HepG2 (cell line): ENCODE measurements at regions not wholly inside any gene's neighbourhood (a gene's known extent, or its start where the extent isn't known, plus 50 kb on each side); places are given as distances from the start of the nearest gene placed in this dataset.

Experiments
- ATAC-seq: fragments of 200-7000 bp; cut with Tn5 transposase; 3 replicates; pipeline ENCODE4 v1.9.1; 2020; ENCODE audit warnings: mild to moderate bottlenecking, moderate library complexity
- BruUV-seq: library from RNA; stranded (reverse); fragments of 400-500 nt; replicated peaks from 2 replicates; lab custom pipeline; 2021; lab: Mats Ljungman, UMichigan
- CTCF ChIA-PET: fragments of 300-600 bp; formaldehyde crosslinking; extraction: SDS; loops from one replicate; lab custom pipeline; 2021; ENCODE audit warnings: low total read pairs, inconsistent platforms, low intra/inter-chr PET ratio; lab: Yijun Ruan, JAX
- POLR2A ChIA-PET: fragments of 350-600 bp; sonication (Branson Sonifier 250); formaldehyde crosslinking; loops from one replicate; lab custom pipeline; 2020; ENCODE audit warnings: antibody characterized with exemption, inconsistent platforms; lab: Yijun Ruan, JAX
- DNase-seq: peaks from one replicate; pipeline ENCODE4 v3.0.0-alpha.2; 2015; ENCODE audit warnings: low spot score
- FAIRE-seq: peaks from 3 replicates; lab custom pipeline; 2011; peaks lifted over from hg19 to GRCh38; lab: Jason Lieb, UNC
- H2AFZ ChIP-seq: one replicate; pipeline ENCODE4 v1.6.1; 2011; ENCODE audit warnings: low read length, inconsistent platforms
- H3K27ac ChIP-seq: fragments of 300-600 bp; 3 replicates; pipeline ENCODE4 v1.8.0; 2011; ENCODE audit warnings: mixed run types, mild to moderate bottlenecking, mixed read lengths, low read length, inconsistent platforms; ENCODE audit not compliant: insufficient read depth; ENCODE audit errors: extremely low read length
- H3K27me3 ChIP-seq, 2 experiments: fragments of 200-600 bp in 1 of 2; 2 replicates in 1 of 2; 3 replicates in 1 of 2; pipeline versions ENCODE4 v1.6.0 to v1.8.0; 2011; ENCODE audit warnings: low read length in 2 of 2, mild to moderate bottlenecking in 2 of 2, moderate library complexity in 2 of 2, inconsistent platforms in 1 of 2; ENCODE audit not compliant: insufficient read depth in 2 of 2, control insufficient read depth in 1 of 2
- H3K36me3 ChIP-seq, 2 experiments: fragments of 200-600 bp in 1 of 2; replicated peaks in 1 of 2; 2 replicates in 1 of 2; 3 replicates in 1 of 2; pipeline versions ENCODE4 v1.5.1 to v1.8.0; 2011; ENCODE audit warnings: low read length in 2 of 2, inconsistent platforms in 1 of 2; ENCODE audit not compliant: insufficient read depth in 2 of 2, control insufficient read depth in 1 of 2
- H3K4me1 ChIP-seq: 2 replicates; pipeline ENCODE4 v1.5.1; 2012; ENCODE audit warnings: low read length, inconsistent platforms; ENCODE audit not compliant: insufficient read depth
- H3K4me2 ChIP-seq: 2 replicates; pipeline ENCODE4 v1.6.0; 2011; ENCODE audit warnings: low read depth, low read length, inconsistent platforms
- H3K4me3 ChIP-seq, 3 experiments: fragments of 200-600 bp in 1 of 3; sonication (generic), shearing (Covaris generic) in 1 of 3; replicated peaks in 1 of 3; 2 replicates each; pipeline ENCODE4 v1.5.1; 2011 to 2016; ENCODE audit warnings: low read length in 3 of 3, inconsistent platforms in 2 of 3, low read depth in 2 of 3, mild to moderate bottlenecking in 2 of 3, control low read depth in 1 of 3, mixed read lengths in 1 of 3; ENCODE audit not compliant: insufficient read depth in 1 of 3
- H3K79me2 ChIP-seq: one replicate; pipeline ENCODE4 v1.6.1; 2011; ENCODE audit warnings: low read length, inconsistent platforms; ENCODE audit not compliant: insufficient read depth
- H3K9ac ChIP-seq: 2 replicates; pipeline ENCODE4 v1.6.0; 2011; ENCODE audit warnings: mild to moderate bottlenecking, low read depth, low read length, inconsistent platforms; ENCODE audit not compliant: insufficient read depth
- H3K9me3 ChIP-seq: 2 replicates; pipeline ENCODE4 v1.5.1; 2012; ENCODE audit warnings: mild to moderate bottlenecking, low read length
- H4K20me1 ChIP-seq: 2 replicates; pipeline ENCODE4 v1.6.0; 2011; ENCODE audit warnings: inconsistent platforms, mild to moderate bottlenecking, low read length, moderate library complexity; ENCODE audit not compliant: insufficient read depth
- CTCF ChIP-seq: sonication (generic); formaldehyde crosslinking; IDR thresholded peaks from 2 replicates; pipeline ENCODE4 v1.5.0; 2020; ENCODE audit warnings: mild to moderate bottlenecking, missing genetic modification reagents, moderate library complexity
- FLYWCH1 ChIP-seq: sonication (generic); formaldehyde crosslinking; IDR thresholded peaks from 2 replicates; pipeline ENCODE4 v1.8.1; 2023; ENCODE audit warnings: mild to moderate bottlenecking, missing genetic modification reagents
- NR2F6 ChIP-seq, 2 experiments: IDR thresholded peaks; 2 replicates each; pipeline ENCODE4 v1.6.1; 2016; ENCODE audit warnings: antibody characterized with exemption in 1 of 2, mild to moderate bottlenecking in 1 of 2
- SAP130 ChIP-seq: IDR thresholded peaks from 2 replicates; pipeline ENCODE4 v1.6.1; 2016; ENCODE audit warnings: low read depth
- SIX1 ChIP-seq: sonication (generic); formaldehyde crosslinking; IDR thresholded peaks from 2 replicates; pipeline ENCODE4 v1.4.0; 2020; ENCODE audit warnings: missing genetic modification reagents, borderline replicate concordance
- SMC3 ChIP-seq: IDR thresholded peaks from 2 replicates; pipeline ENCODE4 v1.6.1; 2011; ENCODE audit warnings: low read length, improper control_type of control experiment
- STAG1 ChIP-seq: sonication (generic); formaldehyde crosslinking; IDR thresholded peaks from 2 replicates; pipeline ENCODE4 v1.4.0; 2020; ENCODE audit warnings: missing genetic modification reagents
- ZNF558 ChIP-seq: sonication (generic); formaldehyde crosslinking; IDR thresholded peaks from 2 replicates; pipeline ENCODE4 v1.9.0; 2022; ENCODE audit warnings: mild to moderate bottlenecking, missing genetic modification reagents, borderline replicate concordance
- WGBS: methylation state at CpG from one replicate; pipeline ENCODE4 v1.1.6; 2017; ENCODE audit warnings: low lambda C conversion rate; 5-methylcytosine and 5-hydroxymethylcytosine counted together
- in situ Hi-C: cut with HindIII; loops from 2 replicates; pipeline ENCODE4 v1.10.0; 2017; ENCODE audit warnings: low pct_unique_long_range_greater_than_20kb; ENCODE audit not compliant: extremely low pct_ligation_motif_present
- intact Hi-C: fragments of 100-400 bp; cut with micrococcal nuclease; formaldehyde crosslinking; loops from one replicate; pipeline ENCODE4 v1.10.0; 2022; ENCODE audit not compliant: unreplicated experiment

- TF ChIP-seq NR2F6 (IDR thresholded peaks at IDR 0.05), result no peak
- TF ChIP-seq NR2F6 (CRISPR knock-in tag; IDR thresholded peaks at IDR 0.05), result no peak
- TF ChIP-seq SIX1 (CRISPR knock-in tag), result no peak
- no peak for TF ChIP-seq SAP130 (CRISPR knock-in tag)
- TF ChIP-seq FLYWCH1, result no peak
- TF ChIP-seq, all 625 proteins: peak for 0
These were observed 539.3 kb upstream of the TBX3 start (continued) for GRCh38 chr12:115223322-115223721.

- POLR2A ChIA-PET, result no interaction called here
- no peak for FAIRE-seq
These were observed 538.2 kb upstream of the TBX3 start for GRCh38 chr12:115222220-115222619.

More at GRCh38 chr12:115222220-115222619, 538.2 kb upstream of the TBX3 start:
- Histone ChIP-seq H3K36me3 (no peaks in the 10 kb centered on the region), H3K9ac (no peak overlapping the region), H3K4me2 (no peak overlapping the region), H3K27me3 (peaks cover 2 to 3% of the 10 kb centered on the region in 2 experiments; a peak in 1 of 5 replicates), H4K20me1 (no peaks in the 10 kb centered on the region), H3K4me3 (no peak overlapping the region), H3K4me1 (peaks cover 15% of the 10 kb centered on the region), H3K27ac (no peak overlapping the region), H2AFZ (no peak overlapping the region), H3K79me2 (no peaks in the 10 kb centered on the region), H3K9me3 (no peaks in the 10 kb centered on the region)
- in situ Hi-C loops (no loop called here), intact Hi-C loops (loop anchor here (5.0 kb wide), 1 partner anchor 175 kb away; no protein-coding TSS in a partner anchor)
- DNase-seq (peak; percentile 28), ATAC-seq (peak; percentile 66)
- CTCF ChIA-PET, result no interaction called here
- BruUV-seq, result no TSS peak
- 16% methylated on average over 5 of the region's 6 CpGs for WGBS
- TF ChIP-seq ZNF558 (CRISPR knock-in tag) (no peak), STAG1 (CRISPR knock-in tag) (peak; percentile 56), SMC3 (peak; percentile 59; the same call in 1 of the 2 replicates), CTCF (CRISPR knock-in tag) (peak; percentile 37; the same call in 1 of the 2 replicates)
- TF ChIP-seq, all 625 proteins: peak for 3
